GM18499 (cell line): ENCODE measurements at regions not wholly inside any gene's neighbourhood (a gene's known extent, or its start where the extent isn't known, plus 50 kb on each side); places are given as distances from the start of the nearest gene placed in this dataset.

Source experiments
- ATAC-seq: cut with Tn5 transposase; IDR thresholded peaks from one replicate; pipeline ENCODE4 v1.9.1; 2021; ENCODE audit warnings: moderate number of reproducible peaks; ENCODE audit not compliant: insufficient read depth, unreplicated experiment

DNA sequence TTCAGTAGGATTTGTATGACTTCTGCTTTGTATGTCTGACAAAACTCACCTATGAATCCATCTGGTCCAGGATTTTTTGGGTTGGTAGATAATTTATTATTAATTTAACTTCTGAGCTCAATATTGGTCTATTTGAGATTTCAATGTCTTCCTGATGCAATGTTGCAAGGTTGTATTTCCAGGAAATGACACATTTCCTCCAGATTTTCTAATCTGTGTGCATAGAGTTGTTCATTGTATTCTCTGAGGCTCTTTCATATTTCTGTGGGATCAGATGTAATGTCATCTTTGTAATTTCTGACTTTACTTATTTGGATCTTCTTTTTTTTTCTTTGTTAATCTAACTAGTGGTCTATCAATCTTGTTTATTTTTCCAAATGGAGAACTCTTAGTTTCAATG, 584.7 kb upstream of the SETBP1 start:
- no peak for ATAC-seq

DNA sequence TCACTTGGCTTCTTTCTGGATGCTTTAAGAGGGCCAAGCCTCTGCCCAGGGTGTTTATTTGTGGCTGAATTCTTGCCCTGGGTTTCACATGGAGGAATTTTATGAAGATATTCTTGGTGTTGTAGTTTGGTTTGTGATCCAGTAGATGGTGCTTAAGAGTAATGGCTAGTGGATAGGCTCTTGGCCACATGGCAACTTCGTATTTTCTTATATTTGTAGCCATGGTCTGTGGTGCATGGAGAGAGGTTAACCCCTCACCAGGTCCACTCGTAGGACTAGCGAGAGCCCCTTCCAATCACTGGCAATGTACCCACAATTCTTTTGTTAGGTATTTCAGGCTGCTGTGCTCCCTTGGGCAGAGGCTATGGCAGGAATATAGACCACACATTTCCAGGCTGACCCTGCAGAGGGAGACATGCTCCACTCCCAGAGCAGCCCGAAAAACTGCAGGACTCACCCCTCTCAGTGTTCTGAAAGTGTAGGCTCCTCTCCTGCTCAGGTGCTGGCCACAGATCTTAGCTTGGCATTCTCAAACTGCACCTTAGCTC, 582.1 kb upstream of the SETBP1 start:
- ATAC-seq: no peak

DNA sequence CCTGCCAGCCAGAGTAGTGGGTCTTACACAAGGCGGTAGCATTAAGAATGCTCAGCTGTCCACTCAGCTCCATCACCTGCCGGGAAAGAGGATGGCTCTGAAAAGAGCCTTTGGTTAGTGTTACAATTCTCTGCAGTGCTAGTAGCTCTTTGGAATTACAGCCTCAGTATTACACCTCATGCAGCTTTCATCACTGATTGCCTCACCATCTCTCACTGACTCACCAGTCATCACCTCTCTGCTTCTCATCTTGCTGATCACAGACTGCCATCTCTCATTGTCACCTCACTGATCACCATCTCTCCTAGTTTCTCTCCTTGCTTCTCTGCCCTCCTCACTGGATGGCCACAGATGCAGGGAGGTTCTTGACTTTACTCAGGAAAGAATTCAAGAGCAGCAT, 573.5 kb upstream of the SETBP1 start:
- no peak for ATAC-seq

DNA sequence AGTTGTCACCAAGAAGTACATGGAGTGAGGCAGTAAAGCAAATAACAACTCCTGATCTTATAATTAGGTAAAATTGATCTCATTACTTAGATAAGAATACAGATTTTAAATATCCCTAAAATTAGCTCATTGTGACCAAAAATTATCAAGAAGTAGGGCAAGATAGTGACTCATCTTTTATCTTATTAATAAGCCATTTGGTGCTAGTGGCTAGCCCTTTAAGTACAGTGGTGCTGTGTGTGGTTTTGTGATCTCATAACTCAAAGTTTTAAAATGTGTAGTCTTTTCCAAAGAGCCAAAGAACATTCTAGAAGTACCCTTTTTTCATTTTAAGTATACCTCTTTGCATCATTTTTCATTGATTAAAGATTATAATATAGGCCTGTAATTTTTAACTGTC, 569.4 kb upstream of the SETBP1 start:
- no peak for ATAC-seq

DNA sequence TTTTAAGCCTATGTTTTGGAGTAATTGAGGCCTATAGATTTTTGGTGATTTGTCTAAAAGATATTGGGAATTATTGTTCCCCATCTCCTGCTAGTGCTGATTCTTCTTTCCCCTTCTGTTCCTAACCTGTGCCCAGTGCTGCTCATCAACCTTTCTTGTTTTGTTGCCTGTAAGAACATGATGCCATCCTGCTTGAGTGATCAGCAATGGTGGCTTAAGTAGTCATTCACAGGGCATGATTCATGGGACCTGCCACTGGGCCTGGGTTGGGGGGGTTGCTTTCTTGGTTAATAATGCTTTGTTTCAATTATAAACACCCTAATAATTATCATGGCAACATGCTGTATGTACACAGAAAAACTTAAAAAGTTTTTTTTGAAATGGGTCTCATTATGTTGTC, 562.9 kb upstream of the SETBP1 start:
- no peak for ATAC-seq

DNA sequence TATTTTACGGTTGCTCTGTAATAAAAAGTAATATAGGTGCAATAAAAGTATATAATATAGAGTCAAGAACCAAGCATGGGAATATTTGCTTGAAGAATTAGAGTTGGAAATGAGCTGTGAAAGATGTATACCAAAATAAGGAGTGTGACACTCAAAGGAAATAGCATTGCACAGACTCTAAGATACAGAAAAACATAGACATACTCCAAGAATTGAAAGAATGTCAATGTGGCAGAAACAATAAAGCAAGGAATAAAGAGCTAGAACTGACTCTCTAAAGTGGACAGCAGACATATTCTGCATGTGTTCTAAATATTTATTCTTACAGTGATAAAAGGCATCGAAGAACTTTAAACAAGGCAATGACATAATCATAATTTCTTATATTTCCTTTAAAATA, 561.1 kb upstream of the SETBP1 start:
- ATAC-seq: no peak

DNA sequence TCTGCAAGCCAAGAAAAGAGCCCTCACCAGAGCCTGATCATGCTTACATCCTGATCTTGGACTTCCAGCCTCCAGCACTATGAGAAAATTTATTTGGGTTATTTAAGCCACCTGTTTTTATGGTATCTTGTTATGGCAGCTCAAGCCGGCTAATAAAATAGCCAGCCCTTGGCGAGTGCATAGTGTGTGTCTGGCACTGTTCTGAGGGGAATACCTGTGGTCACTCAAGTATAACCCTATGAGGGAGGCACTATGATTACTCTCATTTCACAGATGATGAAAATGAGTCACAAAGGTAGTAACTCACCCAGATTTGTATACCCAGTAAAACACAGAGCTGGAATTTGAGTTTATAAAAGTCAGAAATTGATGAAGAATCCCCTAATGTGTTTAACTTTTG, 556.9 kb upstream of the SETBP1 start:
- ATAC-seq: no peak

DNA sequence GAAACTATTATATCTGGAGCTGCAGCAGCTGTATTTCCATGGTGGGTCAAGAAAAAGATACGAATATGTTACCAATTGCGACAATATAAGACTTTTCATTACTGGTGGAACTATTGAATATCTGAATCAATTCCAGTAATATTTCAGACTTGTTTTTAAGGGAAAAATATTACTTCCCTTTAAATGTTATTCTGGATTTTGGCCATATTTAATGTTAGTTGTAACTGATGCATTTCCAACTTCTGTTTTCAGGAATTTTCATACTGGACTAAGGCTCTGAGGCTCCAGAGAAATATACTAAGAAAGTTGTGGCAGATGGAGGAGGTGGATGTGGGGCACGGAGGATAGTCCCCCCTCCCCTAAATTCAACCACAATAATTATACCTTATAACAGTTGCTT, 555.2 kb upstream of the SETBP1 start:
- ATAC-seq: no peak

DNA sequence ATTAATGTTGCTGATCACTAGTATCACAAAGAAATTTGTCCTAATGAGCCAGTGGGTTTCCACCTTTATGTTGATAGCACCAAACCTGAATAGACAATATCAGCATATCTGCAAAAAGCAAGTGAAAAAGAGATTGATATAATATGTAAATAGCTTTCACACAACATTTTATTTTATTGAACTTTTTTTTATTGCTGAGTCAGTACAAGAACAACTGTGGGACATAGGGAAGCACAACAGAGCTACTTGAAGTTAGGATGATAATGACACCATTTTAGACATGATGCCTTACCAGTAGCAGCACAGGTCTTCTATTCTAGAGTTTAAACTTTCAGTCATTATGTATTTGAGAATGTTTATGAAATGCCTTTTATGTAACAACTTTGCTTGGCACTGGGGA, 554.1 kb upstream of the SETBP1 start:
- ATAC-seq: no peak

DNA sequence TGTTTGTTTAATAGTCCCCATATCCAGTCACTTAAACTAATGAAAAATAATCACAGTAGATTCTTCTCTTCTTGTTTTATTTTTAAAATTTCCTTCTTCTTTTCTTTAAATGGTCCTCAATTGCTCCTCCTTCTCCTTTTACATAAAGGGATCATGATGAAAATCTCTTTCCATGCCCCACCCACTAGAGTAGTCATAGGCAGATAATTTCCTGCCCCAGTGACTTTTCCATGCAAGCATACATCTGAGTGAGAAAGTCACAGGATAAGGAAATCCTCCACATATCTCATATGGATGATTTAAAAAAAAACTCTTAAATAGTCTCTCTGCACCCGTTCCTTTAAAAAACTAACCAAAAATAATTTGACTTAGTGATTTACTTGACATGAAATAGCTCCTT, 552.3 kb upstream of the SETBP1 start:
- ATAC-seq: no peak

DNA sequence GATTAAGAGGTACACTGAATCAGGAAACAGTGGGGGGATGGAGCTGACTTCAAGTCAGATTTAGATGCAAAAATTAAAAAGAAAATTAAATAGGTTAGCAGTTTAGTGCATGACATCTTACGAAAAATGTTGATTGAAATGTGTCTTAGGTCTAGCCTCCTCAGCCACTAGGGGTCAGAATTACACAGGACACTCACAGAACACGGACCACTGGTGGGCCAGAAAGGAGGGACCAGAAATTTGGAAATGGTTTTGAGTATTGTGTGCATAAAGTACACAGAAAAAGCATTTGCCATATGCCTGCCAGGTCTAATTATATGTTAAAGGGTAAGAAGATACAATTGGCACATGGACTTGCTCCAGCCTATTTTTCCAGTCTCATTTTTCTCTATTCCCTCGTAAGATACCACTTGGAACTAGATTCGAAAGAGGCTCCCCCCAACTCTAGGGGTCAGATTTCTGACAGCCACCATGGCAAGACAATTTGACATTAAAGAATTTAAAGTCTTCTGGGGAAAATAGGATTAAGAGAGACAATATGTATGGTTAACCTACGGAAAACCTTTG, 550.2 kb upstream of the SETBP1 start:
- ATAC-seq: no peak

DNA sequence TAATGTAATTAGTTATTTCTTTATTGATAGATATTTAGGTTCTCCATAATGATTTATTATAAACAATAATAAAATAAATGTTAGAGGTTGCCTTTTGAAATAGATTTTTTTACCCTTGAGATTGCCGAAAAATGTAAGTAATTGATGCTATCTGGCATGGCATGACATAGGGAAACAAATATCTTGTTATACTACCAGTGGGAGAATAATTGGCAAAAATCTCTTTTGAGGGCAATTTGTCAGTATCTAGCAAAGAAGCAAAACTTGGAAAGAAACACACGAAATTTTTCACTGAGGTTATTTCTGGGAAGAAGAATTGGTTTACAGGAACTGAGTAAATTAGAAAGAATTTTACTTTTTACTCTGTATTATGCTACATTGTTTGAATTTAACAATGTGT, 547.2 kb upstream of the SETBP1 start:
- no peak for ATAC-seq

DNA sequence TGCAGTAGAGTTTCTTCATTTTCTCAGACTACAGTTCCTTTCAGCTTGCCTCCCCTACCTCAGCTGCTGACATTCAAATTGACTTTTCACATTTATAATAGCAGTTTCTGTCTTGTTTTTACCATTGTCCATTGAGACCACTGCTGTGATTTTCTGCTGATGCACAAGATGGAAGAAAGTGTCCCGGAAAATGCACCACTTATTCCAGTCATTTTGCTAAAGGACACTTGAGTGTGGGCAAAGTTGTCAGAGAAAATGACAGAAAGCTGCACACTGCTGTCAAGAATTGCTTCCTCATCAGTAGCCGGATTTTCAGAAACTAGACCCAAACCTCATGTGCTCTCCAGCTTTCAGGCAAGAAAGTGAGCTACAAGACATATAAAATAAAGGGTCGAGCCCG, 546.2 kb upstream of the SETBP1 start:
- no peak for ATAC-seq

DNA sequence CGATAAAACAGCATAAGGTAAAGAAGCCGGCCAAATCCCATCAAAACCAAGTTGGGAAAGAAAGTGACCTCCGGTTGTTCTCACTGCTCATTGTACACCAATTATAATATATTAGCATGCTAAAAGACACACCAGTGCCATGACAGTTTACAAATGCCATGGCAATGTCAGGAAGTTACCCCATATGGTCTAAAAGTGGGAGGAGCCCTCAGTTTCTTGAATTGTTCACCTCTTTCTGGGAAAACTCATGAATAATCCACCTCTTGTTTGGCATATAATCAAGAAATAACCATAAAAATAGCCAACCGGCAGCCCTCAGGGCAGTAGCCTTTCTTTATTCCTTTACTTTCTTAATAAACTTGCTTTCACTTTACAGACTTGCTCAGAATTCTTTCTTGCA, 544.9 kb upstream of the SETBP1 start:
- no peak for ATAC-seq

DNA sequence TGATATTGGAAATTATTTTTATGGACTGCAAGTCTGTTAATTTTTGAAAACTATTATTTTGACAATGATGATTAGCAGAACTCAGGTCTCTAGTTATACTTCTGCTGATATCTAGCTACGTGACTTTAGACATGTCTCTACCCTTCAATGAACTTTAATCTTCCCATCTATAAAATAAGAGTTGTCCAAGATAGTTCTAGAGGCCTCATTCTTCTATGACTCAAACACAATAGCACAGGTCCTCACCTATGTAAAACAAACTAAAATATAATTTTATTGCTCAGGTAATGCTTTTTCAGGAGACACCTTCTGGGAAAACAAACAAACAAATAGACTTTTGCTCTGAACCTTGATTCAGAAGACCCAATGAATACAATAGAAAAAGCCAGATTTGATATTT, 544.4 kb upstream of the SETBP1 start:
- ATAC-seq: no peak

DNA sequence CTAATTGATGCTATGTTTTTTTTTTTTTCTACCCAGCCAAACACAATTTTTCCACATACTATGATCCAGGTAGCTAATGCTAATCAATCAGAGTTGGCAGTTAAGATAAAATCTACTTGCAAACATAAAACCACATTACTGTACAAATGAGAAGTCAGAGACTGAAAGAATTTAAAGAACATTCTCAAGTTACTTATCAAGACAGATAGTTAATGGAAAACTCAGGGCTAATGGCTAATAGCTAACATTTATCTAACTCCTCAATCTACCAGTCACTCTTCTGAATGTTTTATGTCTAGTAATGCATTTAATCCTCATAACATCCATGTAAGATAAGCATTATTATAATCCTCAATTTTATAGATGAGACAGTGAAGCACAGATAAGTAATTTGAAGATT, 537.6 kb upstream of the SETBP1 start:
- no peak for ATAC-seq

DNA sequence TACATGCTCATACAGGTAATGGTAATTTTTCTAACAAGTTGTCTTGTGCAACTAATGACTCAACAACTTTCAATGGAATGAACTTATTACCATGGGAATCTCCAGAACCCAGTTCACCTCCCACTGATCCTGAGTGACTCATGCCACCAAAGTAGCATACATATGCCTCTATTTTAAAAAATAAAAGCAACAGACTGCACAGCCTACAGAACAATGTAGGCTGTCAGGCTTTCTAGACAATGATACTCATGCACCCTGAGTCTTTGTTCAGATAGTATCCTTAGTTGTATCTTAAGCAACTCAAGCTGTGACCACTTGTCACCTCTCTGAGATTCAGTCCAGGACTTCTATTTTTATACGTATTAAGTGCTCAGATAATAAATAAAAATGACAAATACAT, 531.0 kb upstream of the SETBP1 start:
- ATAC-seq: no peak

DNA sequence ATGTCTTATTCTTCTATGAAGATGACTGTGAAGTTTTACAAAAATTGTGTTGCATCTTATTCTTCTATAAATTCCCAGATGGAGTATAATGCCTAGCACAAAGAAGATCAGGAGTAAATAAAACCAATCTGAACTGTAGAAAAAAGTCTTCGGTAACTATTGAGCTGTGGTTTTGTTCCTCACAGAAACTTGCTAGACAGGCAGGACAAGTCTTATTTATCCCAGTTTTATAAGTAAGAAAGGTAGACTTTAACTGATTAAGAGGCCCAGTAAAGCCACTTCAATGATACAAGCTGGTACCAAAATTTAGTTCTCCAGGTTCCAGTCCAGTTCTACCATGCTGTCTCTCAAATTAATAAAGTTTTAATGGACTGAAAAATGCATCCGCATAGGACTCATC, 526.7 kb upstream of the SETBP1 start:
- ATAC-seq: no peak

DNA sequence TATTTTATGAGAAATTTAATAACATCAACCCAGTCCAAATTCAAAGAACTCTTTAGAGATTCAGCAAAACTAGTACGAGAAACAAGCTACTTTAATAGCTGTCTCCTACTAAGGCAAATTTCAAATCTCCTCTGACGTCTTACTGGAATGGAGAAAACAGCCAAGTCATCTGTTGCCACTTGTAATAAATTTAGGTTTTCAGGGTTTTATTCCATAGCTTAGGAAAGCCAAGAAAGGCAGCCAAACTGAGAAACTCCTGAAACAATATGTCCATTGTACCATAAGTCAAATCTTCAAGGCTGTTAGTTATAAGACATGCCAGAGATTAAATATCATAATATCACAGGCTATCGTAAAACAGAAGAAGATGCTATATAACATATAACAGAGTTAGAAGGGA, 524.6 kb upstream of the SETBP1 start:
- no peak for ATAC-seq

DNA sequence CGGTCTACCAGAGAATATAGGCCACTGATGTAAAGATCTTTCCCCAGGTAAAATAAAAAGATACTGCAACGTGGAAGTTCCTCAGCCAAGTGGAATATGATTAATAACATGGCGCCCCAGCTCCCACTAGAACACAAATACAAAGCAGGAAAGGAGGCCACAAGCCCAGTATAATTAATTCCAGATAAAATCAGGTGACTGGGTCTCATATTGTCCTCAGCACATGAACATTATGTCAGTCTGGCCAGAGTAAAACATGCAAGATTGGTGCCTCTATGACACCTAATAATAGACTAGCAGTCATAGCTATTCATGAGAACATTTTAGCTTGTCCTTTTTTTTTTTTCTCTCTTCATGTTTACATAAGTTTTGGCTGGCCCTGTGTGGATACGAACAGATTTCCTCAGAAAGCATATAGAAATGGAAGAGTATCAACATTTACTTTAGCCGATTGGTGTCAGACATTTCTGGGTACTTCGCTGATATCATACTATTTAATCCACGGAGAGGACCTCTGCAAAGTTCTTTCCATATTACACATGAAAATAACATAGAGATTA, 523.8 kb upstream of the SETBP1 start:
- ATAC-seq: no peak

DNA sequence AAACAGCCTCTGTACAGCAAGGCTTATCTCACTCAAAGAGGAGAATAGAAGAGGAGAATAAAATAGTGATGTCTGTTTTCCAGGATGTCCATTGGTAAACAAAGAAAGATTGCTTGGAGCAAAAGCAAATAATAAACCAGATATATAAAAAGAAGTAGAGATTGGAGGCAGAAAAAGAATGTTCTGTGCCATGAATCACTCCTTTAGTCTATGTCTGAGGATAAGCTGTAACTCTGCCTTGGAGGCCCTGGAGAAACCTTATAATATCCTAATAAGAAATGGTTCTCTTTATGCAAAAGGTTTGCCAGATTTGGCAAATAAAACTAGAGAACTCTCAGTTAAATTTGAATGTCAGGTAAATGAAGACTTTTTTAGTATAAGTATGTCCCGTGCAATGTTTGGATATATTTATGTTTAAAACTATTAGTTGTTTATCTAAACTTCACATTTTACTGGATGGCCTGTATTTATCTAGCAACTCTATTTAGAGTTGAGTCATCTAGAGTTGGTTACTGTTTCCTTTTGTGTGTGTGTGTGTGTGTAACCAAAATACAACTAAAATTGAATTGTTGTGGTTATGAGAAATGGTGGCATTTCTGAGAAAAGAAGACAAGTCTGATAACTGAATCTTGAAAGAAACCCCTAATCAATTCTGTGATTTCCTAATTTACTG, 510.3 kb upstream of the SETBP1 start:
- ATAC-seq: no peak

DNA sequence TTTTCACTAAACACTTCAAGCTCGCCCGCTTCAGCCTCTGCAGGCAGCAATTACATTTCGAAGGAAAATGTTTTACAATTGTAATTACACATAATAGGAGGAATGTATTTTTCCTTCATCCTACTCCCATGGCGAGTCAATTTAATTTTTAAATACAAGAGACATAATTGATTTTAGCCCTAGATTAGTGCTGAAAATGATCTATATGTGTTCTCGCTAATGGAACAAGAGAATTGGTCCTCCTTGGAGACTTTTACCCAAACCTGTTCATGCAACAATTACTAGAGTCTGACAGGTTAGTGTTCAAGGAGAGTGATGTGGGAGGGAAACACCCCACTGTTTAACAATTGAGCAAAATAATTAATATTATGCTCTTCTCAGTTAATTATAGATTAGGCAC, 509.4 kb upstream of the SETBP1 start:
- ATAC-seq: no peak
